Mononuclear cell (primary cell): ENCODE measurements at regions not wholly inside any gene's neighbourhood (a gene's known extent, or its start where the extent isn't known, plus 50 kb on each side); places are given as distances from the start of the nearest gene placed in this dataset.

Source experiments
- H3K27me3 ChIP-seq: 2 replicates; pipeline ENCODE4 v1.6.0; 2011; ENCODE audit warnings: low read length, control low read depth; ENCODE audit not compliant: insufficient read depth
- H3K4me1 ChIP-seq: 2 replicates; pipeline ENCODE4 v1.5.1; 2011; ENCODE audit warnings: mild to moderate bottlenecking, low read length, control low read depth; ENCODE audit not compliant: insufficient read depth
- H3K4me3 ChIP-seq: 2 replicates; pipeline ENCODE4 v1.5.1; 2011; ENCODE audit warnings: mild to moderate bottlenecking, low read length, moderate library complexity
- H3K9me3 ChIP-seq: 2 replicates; pipeline ENCODE4 v1.5.1; 2011; ENCODE audit warnings: low read depth, mild to moderate bottlenecking, control low read depth, low read length

GRCh38 chr4:129379429-129379828 lies 283.5 kb downstream of the C4orf33 start:
- Histone ChIP-seq H3K9me3 (no peaks in the 10 kb centered on the region), H3K27me3 (no peaks in the 10 kb centered on the region), H3K4me1 (no peaks in the 10 kb centered on the region), H3K4me3 (no peak overlapping the region)

GRCh38 chr4:129384974-129385373 lies 289.0 kb downstream of the C4orf33 start:
- Histone ChIP-seq H3K27me3 (no peaks in the 10 kb centered on the region), H3K9me3 (no peaks in the 10 kb centered on the region), H3K4me3 (no peak overlapping the region), H3K4me1 (no peaks in the 10 kb centered on the region)

- Histone ChIP-seq H3K9me3 (no peaks in the 10 kb centered on the region), H3K27me3 (no peaks in the 10 kb centered on the region), H3K4me3 (no peak overlapping the region), H3K4me1 (no peaks in the 10 kb centered on the region)
Observed at GRCh38 chr4:129387666-129388065, 291.7 kb downstream of the C4orf33 start.

GRCh38 chr4:129393976-129394375 lies 298.0 kb downstream of the C4orf33 start:
- H3K27me3 ChIP-seq, result no peaks in the 10 kb centered on the region
- no peak overlapping the region for H3K4me3 ChIP-seq
- H3K9me3 ChIP-seq, result no peaks in the 10 kb centered on the region
- no peaks in the 10 kb centered on the region for H3K4me1 ChIP-seq

- Histone ChIP-seq H3K4me3 (no peak overlapping the region), H3K27me3 (no peaks in the 10 kb centered on the region), H3K4me1 (no peaks in the 10 kb centered on the region), H3K9me3 (no peaks in the 10 kb centered on the region)
Observed at GRCh38 chr4:129394635-129395034, 298.7 kb downstream of the C4orf33 start.

- no peak overlapping the region for H3K4me3 ChIP-seq
- no peaks in the 10 kb centered on the region for H3K4me1 ChIP-seq
- H3K27me3 ChIP-seq, result no peaks in the 10 kb centered on the region
- no peaks in the 10 kb centered on the region for H3K9me3 ChIP-seq
Observed at GRCh38 chr4:129403848-129404247, 307.9 kb downstream of the C4orf33 start.

GRCh38 chr4:129410115-129410514 lies 314.2 kb downstream of the C4orf33 start:
- H3K27me3 ChIP-seq, result no peaks in the 10 kb centered on the region

GRCh38 chr4:129415004-129415403 lies 319.1 kb downstream of the C4orf33 start:
- Histone ChIP-seq H3K27me3 (no peaks in the 10 kb centered on the region), H3K4me1 (no peaks in the 10 kb centered on the region), H3K4me3 (no peak overlapping the region), H3K9me3 (no peaks in the 10 kb centered on the region)

More at GRCh38 chr4:129410115-129410514, 314.2 kb downstream of the C4orf33 start:
- H3K4me1 ChIP-seq, result no peaks in the 10 kb centered on the region
- H3K9me3 ChIP-seq, result no peaks in the 10 kb centered on the region
- H3K4me3 ChIP-seq, result no peak overlapping the region

GRCh38 chr4:129420637-129421036 lies 324.7 kb downstream of the C4orf33 start:
- Histone ChIP-seq H3K27me3 (no peaks in the 10 kb centered on the region), H3K4me1 (no peaks in the 10 kb centered on the region), H3K4me3 (no peak overlapping the region), H3K9me3 (no peaks in the 10 kb centered on the region)

- no peaks in the 10 kb centered on the region for H3K27me3 ChIP-seq
- H3K4me1 ChIP-seq, result no peaks in the 10 kb centered on the region
- no peak overlapping the region for H3K4me3 ChIP-seq
- no peaks in the 10 kb centered on the region for H3K9me3 ChIP-seq
Observed at GRCh38 chr4:129422277-129422676, 326.3 kb downstream of the C4orf33 start.

- no peaks in the 10 kb centered on the region for H3K27me3 ChIP-seq
- H3K4me3 ChIP-seq, result no peak overlapping the region
- no peaks in the 10 kb centered on the region for H3K4me1 ChIP-seq
- no peaks in the 10 kb centered on the region for H3K9me3 ChIP-seq
Observed at GRCh38 chr4:129428454-129428853, 332.5 kb downstream of the C4orf33 start.

GRCh38 chr4:129429581-129430320 lies 333.8 kb downstream of the C4orf33 start:
- H3K9me3 ChIP-seq, result no peaks in the 10 kb centered on the region
- H3K27me3 ChIP-seq, result no peaks in the 10 kb centered on the region
- no peaks in the 10 kb centered on the region for H3K4me1 ChIP-seq
- H3K4me3 ChIP-seq, result no peak overlapping the region

- Histone ChIP-seq H3K4me1 (no peaks in the 10 kb centered on the region), H3K27me3 (no peaks in the 10 kb centered on the region), H3K4me3 (no peak overlapping the region), H3K9me3 (no peaks in the 10 kb centered on the region)
Observed at GRCh38 chr4:129437347-129437746, 341.4 kb downstream of the C4orf33 start.

GRCh38 chr4:129438456-129438981 lies 342.6 kb downstream of the C4orf33 start:
- Histone ChIP-seq H3K4me3 (no peak overlapping the region), H3K27me3 (no peaks in the 10 kb centered on the region), H3K9me3 (no peaks in the 10 kb centered on the region), H3K4me1 (no peaks in the 10 kb centered on the region)

GRCh38 chr4:129446074-129446473 lies 350.1 kb downstream of the C4orf33 start:
- Histone ChIP-seq H3K4me3 (no peak overlapping the region), H3K9me3 (no peaks in the 10 kb centered on the region), H3K4me1 (no peaks in the 10 kb centered on the region), H3K27me3 (no peaks in the 10 kb centered on the region)
